HG02943 (cell line): ENCODE measurements at regions not wholly inside any gene's neighbourhood (a gene's known extent, or its start where the extent isn't known, plus 50 kb on each side); places are given as distances from the start of the nearest gene placed in this dataset.

Source experiments
- ATAC-seq: cut with Tn5 transposase; IDR thresholded peaks from one replicate; pipeline ENCODE4 v1.9.1; 2021; ENCODE audit warnings: mild to moderate bottlenecking, low read depth, moderate library complexity; ENCODE audit not compliant: unreplicated experiment

DNA sequence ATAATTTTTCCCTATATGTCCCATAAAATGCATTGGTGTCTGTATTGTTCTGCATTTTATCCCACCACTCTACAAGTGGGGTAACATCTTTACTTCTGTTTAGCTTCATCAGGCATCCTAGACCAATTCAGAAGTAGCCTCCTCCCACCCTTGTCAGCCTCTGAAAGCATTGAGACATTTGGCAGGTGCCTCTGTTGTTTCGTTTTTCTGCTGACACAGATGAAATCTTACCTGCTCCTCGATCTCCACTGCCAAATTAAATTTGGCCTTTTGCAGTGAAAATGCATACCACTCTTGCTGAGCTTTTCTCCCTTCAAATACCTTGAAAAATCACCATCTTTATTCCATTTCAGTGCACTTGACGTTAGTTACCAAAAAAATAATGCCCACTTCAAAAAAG is 83.5 kb upstream of the STARD13 start:
- no peak for ATAC-seq

DNA sequence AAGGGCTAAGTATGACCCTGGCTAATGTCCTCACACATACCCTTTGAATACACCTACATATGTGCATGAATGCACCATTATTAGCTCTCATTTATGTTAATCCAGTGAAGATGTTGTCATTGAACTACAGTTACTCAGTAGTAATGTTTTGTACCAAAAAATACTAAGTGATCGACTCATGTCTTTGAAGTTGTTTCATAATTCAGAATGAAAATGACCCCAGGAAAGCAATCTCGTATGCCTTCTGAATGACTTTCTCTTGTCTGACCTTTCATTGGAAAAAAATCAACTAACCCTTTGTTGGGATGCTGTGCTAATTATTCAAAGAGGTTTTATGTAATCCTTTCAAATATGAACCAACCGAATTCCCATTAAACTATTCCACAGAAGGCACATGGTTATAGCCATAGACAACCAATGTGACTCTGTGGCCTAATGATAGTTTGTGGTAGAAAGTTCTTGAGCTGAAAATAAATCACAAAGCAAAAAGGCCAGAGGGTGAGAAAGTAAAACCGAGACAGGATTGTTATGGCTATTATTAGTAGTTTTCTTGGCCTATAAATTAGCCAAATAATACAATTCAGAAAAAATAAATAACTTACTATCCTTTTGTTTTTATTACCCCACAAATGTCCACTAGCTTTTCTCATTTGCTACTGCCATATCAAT is 86.8 kb upstream of the STARD13 start:
- no peak for ATAC-seq

DNA sequence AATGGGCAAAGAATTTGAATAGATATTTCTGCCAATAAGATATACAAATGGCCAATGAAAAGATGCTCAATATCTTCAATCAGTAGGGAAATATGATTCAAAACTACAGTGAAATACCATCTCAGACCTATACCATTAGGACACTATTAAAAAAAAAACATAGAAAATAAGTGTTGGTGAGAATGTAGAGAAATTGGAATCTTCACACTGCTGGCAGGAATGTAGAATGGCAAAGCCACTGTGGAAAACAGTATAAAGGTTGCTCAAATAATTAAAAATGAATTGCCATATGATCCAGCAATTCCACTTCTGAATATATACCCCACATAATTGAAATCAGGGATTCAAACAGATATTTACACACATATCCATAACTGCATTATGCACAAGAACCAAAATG is 88.1 kb upstream of the STARD13 start:
- ATAC-seq, result no peak

DNA sequence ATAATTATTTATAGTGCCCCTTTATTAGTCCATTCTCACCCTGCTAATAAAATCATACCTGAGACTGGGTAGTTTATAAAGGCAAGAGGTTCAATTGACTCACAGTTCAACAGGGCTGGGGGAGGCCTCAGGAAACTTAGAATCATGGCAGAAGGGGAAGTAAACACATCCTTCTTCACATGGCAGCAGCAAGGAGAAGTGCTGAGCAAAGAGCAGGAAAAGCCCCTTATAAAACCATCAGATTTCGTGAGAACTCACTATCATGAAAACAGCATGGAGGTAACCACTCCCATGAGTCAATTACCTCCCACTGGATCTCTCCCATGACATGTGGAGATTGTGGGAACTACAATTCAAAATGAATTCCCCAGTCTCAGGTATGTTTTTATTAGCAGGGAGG is 89.9 kb upstream of the STARD13 start:
- no peak for ATAC-seq

DNA sequence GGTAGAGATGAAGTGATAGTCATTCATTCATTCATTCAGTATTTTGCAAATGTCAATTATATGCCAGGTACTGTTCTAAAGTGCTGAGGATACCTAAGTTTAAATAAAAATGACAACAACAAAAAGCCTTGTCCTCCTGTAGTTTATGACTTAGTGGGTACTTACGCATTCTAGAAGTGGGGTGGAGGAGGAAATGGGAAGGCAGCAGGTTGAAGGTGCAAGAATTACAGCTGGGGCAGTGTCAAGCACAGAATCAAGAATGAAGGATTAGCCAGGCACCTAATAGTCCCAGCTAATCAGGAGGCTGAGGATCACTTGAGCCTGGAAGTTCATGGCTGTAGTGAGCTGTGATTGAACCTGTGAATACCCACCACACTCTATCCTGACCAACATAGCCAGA is 90.7 kb upstream of the STARD13 start:
- no peak for ATAC-seq

DNA sequence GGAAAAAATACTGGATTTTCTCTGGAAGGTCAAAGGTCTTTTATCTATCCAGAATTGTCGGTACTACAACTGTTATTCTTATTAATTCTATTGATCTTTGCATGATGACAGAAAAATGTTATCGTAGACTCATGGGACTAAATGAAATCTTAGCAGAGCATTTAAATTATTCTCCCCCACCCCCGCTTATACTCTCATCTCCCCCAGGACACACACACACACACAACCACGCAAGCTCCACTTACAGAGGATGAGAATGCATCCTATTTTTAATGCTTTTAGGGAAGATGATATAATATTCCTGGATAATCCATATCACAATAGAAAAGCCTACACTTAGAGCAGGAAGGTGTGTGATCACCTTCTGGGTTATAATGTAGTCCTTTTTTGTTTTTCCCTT is 91.9 kb upstream of the STARD13 start:
- no peak for ATAC-seq

DNA sequence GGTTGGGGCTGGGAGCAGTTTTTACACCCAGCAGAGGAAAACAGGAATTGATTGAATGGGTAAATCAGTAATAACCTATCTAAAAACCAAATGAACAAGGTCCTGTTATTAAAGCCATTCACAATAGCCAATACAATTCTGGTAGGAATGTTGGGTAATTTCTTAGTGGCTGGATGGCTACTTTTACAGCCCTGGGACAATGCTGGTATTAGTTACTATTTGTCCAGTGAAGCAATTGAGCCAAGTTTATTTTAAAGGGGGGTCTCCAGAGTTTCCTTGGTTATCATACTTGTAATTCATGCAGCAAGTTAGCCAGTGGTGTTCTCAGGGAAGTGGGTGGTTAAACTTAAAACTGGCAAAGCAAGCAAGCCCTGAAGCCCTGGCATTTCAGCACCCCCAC is 92.3 kb upstream of the STARD13 start:
- no peak for ATAC-seq

DNA sequence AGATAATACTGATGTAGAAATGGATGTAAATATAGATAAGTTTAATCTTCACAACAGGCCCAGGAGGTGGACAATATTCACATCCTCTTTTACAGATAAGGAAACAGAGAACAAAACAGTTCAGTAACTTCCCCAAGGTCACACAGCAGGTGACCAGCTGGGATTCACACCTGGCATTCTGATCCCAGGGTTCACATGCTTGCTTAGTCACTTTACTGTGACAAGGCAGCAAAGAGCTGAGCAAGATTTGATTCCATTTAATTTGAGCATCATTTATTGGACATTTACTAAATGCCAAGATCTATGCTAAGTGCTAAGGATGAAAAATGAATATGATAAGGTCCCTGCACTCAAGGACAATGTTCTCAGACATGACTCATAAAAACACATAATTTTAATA is 94.1 kb upstream of the STARD13 start:
- ATAC-seq, result no peak

DNA sequence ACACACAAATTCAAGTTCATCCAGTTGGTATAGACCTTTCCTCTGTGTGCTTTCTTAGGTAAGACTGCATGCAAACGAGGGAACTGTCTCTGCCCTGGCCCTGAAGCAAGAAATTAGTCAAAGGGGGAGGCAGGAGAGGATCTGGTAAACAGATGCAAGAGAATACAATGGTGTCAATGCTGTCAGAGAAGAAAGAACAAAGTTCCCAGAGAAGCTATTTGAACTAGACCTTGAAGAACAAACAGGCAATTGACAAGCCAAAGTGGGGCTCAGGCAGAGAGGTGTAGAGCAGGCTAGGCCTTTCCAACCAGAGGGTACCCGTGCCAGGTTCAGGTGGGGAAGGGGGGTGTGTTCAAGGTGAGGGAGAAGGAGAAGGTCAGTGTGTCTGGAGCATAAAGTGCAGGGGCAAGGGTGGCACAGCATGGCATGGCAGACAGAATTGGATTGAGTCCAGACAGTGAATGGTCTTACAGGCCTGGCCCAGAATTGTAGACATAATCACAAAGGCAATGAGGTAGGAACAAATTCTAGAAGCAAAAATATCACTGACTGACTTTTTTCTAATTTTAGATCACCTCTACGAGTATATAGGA is 95.0 kb upstream of the STARD13 start:
- no peak for ATAC-seq

DNA sequence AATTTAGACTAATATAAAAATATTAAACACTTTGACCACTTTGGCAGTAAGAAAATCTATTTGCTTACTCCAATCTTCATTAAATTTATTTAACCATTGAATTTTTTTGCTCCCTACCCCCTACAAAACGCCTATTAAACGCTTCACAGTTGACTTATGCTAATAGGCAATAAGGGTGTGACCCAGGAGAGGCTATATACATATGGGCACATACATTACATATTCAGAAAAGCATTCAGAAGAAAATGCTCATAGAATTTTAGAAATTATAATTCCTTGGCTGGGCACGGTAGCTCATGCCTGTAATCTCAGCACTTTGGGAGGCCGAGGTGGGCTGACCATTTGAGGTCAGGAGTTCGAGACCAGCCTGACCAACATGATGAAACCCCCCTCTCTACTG is 95.6 kb upstream of the STARD13 start:
- ATAC-seq, result no peak

DNA sequence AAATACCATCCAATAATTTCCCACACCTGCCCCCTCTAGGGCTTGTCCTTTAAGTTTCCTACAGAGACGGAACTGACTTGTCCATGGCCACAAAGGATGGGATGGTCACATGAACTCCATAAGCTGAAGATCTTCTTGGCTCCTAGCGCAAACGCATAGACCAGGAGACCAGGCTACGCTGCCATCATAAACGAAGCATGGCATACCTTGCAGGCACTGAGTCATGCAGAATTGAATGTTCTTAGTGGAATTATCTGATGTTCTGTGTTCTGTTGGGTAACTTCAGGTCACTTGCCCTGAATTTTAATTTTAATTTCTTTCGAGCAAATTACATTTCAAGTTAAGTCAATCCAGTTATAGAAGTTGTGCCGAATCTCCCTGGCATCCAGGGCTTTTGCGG is 96.4 kb upstream of the STARD13 start:
- no peak for ATAC-seq

DNA sequence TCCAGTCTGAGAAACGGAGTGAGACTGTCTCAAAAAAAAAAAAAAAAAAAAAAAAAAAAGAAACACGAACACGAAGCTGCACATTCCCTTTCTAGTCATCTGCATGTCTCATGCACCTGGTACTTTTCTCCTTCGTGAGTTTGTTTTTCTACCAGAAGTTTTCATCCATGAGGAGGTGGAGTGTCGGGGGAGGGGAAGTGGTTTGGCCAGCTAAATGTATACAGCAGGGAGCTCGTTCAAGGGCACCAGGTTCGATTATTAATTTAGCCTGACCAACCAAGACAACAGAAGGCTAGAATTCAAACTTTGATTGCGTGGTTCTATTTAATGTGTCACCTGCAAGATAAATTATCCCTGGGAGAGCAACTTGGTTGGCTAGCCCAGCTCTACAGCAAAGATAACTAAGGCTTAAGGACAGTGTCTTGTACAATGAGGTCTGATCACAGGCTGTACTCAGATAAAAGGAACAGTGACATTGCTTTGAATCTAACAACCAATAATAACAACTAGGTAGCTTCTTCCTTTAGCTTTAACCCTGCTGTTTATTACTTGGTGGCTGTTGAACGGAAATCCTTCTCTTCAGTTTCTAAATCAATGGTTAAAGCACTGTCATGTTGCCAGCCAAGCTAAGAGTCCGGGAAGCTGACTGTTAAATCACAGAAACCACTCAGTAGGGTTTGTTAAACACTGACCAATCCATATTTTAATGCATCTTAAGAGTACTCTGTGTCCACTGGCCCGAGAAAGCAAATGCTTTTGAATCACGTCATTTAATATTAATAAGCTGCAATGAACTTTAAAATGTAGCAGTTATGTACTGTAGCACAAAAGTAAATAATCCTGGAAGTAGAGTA is 98.4 kb upstream of the STARD13 start:
- ATAC-seq, result no peak

DNA sequence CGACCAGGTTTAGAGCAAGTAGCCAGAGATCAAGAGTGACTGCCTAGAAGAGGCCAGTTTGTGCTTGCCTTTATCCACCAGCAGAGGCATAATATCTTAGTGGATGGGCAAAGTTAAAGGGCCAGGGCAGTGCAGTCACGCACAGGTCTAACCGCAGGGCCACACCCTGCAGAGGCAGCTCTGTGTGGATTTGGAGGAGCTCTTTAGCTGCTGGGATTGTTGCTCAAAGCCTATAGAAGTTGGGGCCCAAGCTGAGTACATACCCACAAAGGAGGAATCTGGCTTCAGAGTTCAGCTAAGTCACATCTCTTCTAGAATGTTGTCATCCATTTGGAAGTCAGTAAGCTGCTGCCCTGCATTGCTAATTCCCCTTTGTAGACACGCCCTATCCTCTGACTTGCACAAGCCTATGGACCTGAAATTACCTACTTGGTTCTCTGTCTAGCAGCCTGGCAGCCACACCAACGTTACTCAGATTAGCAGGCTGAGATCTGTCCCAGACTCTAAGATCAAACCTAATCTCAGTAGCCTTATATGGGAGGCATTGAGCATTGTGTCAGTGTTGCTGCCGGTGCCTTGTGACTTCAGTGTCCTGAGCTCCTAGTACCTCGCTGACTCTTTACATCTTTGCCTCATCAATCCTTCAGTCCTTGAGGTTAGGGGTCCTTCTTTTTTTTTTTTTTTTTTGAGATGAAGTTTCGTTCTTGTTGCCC is 102.9 kb upstream of the STARD13 start:
- no peak for ATAC-seq

DNA sequence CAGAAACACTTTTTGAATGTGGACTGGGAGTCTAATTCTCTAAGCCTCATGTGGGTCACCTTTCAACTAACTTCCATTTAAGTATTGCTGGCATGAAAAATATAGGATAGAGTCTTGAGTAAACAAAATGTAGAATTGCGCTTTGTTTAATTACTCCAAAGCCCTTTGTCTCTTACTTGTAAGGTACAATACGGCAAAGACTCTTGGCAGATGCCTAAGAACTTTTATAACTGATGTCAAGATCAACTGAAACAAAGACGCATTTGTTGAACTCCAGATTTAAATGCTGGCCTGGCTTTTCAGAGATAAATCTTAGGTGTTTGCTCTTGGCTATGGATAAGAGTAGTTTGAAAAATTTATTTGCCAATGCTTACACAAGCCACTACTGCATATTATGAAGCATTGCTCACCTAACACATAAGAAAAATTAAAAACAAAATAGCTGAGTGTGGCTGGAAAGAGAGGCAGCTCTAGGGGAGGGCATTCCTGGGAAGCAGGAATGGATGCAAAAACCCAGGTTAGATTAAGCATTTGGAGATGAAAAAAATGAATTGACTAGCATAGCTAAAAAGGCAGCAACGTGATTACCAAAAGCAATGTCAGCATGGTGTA is 107.3 kb upstream of the STARD13 start:
- no peak for ATAC-seq

DNA sequence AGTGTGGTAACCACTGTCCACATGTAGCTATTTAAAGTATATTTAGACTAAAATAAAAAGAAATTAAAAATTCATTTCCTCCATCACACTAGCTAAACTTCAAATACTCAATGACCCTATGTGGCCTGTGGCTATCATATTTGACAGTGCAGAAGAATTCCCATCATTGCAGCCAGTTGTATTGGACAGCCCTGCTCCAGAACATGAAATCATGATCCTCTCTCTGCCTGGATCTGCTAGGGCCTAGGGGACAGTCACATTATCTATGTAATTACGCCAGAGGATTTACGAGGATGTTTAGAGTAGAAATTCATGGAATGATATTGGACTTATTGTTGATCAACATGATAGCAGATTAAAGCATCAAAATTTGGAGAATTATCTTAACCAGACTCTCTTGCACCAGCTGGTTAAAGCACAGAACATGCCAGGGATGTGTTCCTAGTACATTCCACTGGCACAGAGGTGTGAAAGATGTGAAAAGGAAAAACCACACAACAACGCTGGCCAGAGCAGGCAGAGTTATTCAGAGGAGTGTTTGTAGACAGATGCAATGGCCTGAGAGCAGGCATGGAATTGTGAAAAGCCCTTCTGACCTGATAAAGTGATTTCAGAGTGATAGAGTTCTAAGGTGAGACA is 108.9 kb upstream of the STARD13 start:
- ATAC-seq, result no peak

DNA sequence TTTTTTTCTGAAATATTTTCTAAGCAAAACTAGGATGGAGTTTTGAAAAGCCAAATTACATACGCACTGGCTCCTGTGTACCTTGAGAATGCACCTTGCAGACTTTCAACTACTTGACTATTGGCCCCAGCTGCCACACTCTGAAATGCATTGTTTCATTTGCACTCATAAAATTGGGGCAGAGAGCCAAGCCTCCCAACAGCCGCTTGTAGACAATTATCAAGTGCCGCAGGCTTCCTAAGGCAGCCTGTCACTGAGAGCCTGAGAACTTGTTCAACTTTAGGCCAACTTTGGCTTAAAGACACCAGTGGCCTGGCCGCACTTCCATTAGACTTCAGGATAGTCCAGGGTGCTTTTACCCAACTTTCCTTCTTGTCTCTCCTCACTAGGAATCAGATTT is 115.7 kb upstream of the STARD13 start:
- no peak for ATAC-seq

DNA sequence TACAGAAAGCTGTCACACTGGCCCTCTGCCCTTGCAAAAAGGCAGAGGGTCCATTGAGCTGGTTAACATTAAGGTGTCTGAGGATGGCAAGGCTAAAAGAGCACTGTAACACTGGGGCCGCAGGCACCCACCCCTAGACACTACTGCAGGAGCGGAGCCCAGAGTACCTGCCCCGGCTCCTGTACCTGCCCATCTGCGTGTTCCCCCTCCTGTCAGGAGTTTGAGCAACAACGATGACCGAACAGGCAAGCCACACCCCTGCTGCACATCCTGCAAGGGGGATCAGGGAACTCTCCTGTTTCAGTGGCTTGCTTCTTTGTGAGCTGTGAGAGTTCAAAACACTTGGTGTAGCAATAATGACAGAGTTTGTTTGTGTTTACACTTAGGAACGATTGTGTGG is 117.4 kb upstream of the STARD13 start:
- ATAC-seq, result no peak

DNA sequence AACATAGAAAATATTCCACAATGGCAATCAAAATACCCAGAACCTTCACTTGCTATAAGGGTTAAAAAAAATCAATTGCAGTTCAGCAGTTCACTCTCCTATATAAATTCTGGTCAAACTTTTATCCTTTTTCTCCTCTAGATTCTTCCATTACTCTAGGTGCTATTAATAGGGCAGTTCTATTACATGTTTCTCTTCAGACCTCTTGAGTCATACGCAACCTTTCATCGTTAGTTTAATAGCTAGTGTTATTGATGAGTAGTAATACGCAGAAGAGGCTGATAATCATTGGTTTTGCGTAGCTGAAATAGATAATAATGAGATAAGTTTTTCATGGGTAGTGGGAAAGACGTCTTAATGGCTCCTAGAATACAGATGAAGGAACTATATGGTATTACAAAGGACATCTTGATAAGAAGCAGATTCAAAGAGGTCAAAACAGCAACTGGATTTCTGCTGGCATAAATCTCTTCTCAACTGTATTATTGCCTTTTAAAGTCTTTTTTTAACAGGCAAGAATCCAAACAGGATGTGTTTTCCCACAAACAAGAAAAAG is 118.3 kb upstream of the STARD13 start:
- ATAC-seq, result no peak

DNA sequence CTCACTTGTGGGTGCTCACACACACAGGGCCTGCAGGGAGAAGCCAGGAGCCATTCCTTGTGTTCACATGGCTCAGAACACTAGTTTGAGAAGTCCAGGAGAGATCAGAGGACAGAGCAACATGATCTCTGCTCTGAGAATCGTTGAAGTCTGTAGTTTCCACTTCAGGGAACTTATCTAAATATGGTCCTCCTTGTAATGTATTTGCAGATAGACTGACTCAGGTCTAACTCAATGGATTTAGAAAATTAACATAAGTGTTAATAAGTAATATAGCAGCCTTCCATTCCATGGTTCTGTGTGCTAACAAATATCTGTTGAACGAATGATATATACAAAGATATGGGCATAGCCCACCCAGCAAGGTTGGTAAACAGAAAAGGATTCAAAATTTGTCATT is 119.8 kb upstream of the STARD13 start:
- ATAC-seq, result no peak
